NK-92 treated with Interleukin-12 subunit alpha and Interleukin-12 subunit beta, amount 100 ng/mL, for 24 hours (cell line): ENCODE measurements at regions not wholly inside any gene's neighbourhood (a gene's known extent, or its start where the extent isn't known, plus 50 kb on each side); places are given as distances from the start of the nearest gene placed in this dataset.
"Not testable (repeated sequence)": the region's sequence is repeated elsewhere in the genome, so short reads cannot be mapped to it uniquely, and the experiment has no call there.

ENCODE experiments used
- DNase-seq: peaks from one replicate; lab custom pipeline; 2025; lab: John Stamatoyannopoulos, UW

- not testable (repeated sequence) for DNase-seq
Measured at GRCh38 chr17:43345515-43345914, 53.3 kb upstream of the ARL4D start.

GRCh38 chr17:43344685-43345084 is 54.1 kb upstream of the ARL4D start:
- no peak for DNase-seq

- no peak for DNase-seq
Measured at GRCh38 chr17:43342589-43342890, 56.3 kb upstream of the ARL4D start.

- DNase-seq, result no peak
Measured at GRCh38 chr17:43341715-43342588, 56.8 kb upstream of the ARL4D start.

GRCh38 chr17:43338886-43339516 is 59.8 kb upstream of the ARL4D start:
- peak; percentile 10 for DNase-seq

GRCh38 chr17:43337684-43338428 is 60.9 kb upstream of the ARL4D start:
- DNase-seq, result no peak

- DNase-seq, result no peak
Measured at GRCh38 chr17:43334738-43335402, 63.9 kb upstream of the ARL4D start.

GRCh38 chr17:43333433-43333943 is 65.3 kb upstream of the ARL4D start:
- DNase-seq, result no peak

GRCh38 chr17:43332230-43332629 is 66.6 kb upstream of the ARL4D start:
- DNase-seq, result no peak

GRCh38 chr17:43330876-43331639 is 67.7 kb upstream of the ARL4D start:
- no peak for DNase-seq

GRCh38 chr17:43329183-43329582 is 69.6 kb upstream of the ARL4D start:
- no peak for DNase-seq

GRCh38 chr17:43328650-43329049 is 70.1 kb upstream of the ARL4D start:
- DNase-seq, result no peak

GRCh38 chr17:43327834-43328420 is 70.9 kb upstream of the ARL4D start:
- DNase-seq, result no peak

GRCh38 chr17:43327421-43327820 is 71.4 kb upstream of the ARL4D start:
- DNase-seq, result no peak

- no peak for DNase-seq
Measured at GRCh38 chr17:43326490-43327275, 72.1 kb upstream of the ARL4D start.

- no peak for DNase-seq
Measured at GRCh38 chr17:43324205-43324893, 74.4 kb upstream of the ARL4D start.

GRCh38 chr17:43319293-43320124 is 79.3 kb upstream of the ARL4D start:
- DNase-seq, result no peak

GRCh38 chr17:43316522-43317142 is 82.2 kb upstream of the ARL4D start:
- no peak for DNase-seq
